ENCODE measurements at regions not wholly inside any gene's neighbourhood (a gene's known extent, or its start where the extent isn't known, plus 50 kb on each side); places are given as distances from the start of the nearest gene placed in this dataset.

GRCh38 chr2:81290846-81291245, 986.3 kb upstream of the LRRTM1 start:
- DNase-seq (ENCODE audit: low read depth, low spot score), result no peak
- TF ChIP-seq, protein P1, sequence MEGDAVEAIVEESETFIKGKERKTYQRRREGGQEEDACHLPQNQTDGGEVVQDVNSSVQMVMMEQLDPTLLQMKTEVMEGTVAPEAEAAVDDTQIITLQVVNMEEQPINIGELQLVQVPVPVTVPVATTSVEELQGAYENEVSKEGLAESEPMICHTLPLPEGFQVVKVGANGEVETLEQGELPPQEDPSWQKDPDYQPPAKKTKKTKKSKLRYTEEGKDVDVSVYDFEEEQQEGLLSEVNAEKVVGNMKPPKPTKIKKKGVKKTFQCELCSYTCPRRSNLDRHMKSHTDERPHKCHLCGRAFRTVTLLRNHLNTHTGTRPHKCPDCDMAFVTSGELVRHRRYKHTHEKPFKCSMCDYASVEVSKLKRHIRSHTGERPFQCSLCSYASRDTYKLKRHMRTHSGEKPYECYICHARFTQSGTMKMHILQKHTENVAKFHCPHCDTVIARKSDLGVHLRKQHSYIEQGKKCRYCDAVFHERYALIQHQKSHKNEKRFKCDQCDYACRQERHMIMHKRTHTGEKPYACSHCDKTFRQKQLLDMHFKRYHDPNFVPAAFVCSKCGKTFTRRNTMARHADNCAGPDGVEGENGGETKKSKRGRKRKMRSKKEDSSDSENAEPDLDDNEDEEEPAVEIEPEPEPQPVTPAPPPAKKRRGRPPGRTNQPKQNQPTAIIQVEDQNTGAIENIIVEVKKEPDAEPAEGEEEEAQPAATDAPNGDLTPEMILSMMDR (IDR thresholded peaks at IDR 0.05; ENCODE audit: low read depth, low read length), result no peak
- H3K4me3 ChIP-seq (ENCODE audit: low read depth, low read length), result no peak overlapping the region
- in situ Hi-C loops (cut with HindIII; ENCODE audit: low sequenced_read_pairs), result no loop called here

DNA sequence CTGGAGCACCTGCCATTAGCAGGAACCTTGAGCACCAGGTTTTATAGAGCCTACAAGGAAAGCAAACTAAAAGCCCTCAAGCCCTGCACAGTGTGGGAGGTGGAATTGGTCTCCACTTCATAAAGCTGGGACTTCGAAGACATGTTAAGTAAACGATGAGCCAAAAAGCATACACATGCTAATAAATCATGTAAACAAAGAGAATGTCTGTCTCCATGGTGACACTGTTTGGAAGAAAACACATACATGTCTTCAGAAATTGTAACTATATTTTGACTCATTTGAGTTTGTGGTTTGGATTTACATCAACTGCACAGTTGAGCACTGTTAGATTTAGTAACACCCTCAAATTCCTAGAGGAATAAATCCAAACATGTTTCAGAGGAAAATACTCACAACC, 978.5 kb upstream of the LRRTM1 start:
- no peak for DNase-seq (ENCODE audit: low read depth, low spot score)
- TF ChIP-seq, protein P1 (IDR thresholded peaks at IDR 0.05; ENCODE audit: low read depth, low read length), result no peak
- in situ Hi-C loops (cut with HindIII; ENCODE audit: low sequenced_read_pairs), result no loop called here
- no peak overlapping the region for H3K4me3 ChIP-seq (ENCODE audit: low read depth, low read length)

GRCh38 chr2:81282151-81282769, 977.7 kb upstream of the LRRTM1 start:
- TF ChIP-seq, protein P1 (IDR thresholded peaks at IDR 0.05; ENCODE audit: low read depth, low read length), result no peak
- in situ Hi-C loops (cut with HindIII; ENCODE audit: low sequenced_read_pairs), result no loop called here
- no peak for DNase-seq (ENCODE audit: low read depth, low spot score)
- no peak overlapping the region for H3K4me3 ChIP-seq (ENCODE audit: low read depth, low read length)

DNA sequence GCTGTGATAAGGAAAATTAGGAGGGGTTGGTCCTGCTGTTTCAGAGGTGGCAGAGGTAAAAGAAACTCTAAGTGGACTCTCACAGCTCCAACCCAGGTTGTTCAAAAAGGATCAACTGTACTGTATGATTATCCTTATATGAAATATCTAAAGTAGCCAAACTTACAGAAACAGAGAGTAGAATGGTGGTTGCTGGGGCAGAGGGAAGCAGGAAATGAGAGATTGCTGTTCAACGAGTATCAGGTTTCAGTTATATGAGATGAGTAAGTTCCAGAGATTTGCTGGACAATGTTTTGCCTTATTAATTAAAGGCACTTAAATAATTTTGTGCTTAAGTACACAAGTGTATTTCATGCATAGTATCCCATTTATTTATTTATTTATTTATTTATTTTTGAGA, 972.0 kb upstream of the LRRTM1 start:
- no peak overlapping the region for H3K4me3 ChIP-seq (ENCODE audit: low read depth, low read length)
- in situ Hi-C loops (cut with HindIII; ENCODE audit: low sequenced_read_pairs), result no loop called here
- TF ChIP-seq, protein P1 (IDR thresholded peaks at IDR 0.05; ENCODE audit: low read depth, low read length), result no peak
- DNase-seq (ENCODE audit: low read depth, low spot score), result no peak

DNA sequence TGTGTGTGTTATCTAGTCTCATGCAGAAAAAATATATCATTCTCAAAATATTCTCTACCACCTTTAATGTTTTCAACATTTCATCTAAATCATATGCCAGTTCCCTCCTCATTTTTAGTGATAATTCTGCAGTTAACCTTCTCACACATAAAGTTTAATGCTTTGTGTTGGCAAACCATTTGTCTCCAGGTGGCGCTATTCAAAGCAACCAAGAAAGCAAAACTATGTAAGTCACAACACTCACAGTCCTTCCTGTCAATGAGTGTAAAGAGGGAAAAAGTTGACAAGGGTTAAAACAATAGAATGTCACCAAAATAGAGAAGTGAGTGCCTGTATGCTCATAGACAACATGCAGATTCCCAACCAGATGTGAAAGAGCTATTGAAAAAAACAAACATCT, 961.6 kb upstream of the LRRTM1 start:
- TF ChIP-seq, protein P1 (IDR thresholded peaks at IDR 0.05; ENCODE audit: low read depth, low read length), result no peak
- in situ Hi-C loops (cut with HindIII; ENCODE audit: low sequenced_read_pairs), result no loop called here
- no peak overlapping the region for H3K4me3 ChIP-seq (ENCODE audit: low read depth, low read length)
- no peak for DNase-seq (ENCODE audit: low read depth, low spot score)

DNA sequence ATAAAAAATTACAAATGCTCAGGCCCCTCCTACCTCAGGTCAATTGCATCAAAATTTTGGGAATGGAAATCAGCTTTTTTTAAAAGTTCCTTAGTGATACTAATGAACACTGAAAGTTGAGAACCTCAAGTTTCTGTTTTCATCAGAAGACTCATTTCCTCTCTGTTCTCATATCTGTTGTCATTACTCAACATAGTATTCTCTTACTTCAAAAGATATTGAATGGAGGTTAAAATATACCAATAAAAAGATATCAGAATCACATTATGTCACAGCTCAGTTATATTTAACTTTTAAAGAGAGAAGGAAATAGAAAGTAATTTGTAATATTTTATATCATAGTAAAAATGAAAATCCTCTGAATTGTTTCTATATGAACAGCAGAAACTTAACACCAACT, 959.4 kb upstream of the LRRTM1 start:
- TF ChIP-seq, protein P1 (IDR thresholded peaks at IDR 0.05; ENCODE audit: low read depth, low read length), result no peak
- no peak overlapping the region for H3K4me3 ChIP-seq (ENCODE audit: low read depth, low read length)
- in situ Hi-C loops (cut with HindIII; ENCODE audit: low sequenced_read_pairs), result no loop called here
- no peak for DNase-seq (ENCODE audit: low read depth, low spot score)

DNA sequence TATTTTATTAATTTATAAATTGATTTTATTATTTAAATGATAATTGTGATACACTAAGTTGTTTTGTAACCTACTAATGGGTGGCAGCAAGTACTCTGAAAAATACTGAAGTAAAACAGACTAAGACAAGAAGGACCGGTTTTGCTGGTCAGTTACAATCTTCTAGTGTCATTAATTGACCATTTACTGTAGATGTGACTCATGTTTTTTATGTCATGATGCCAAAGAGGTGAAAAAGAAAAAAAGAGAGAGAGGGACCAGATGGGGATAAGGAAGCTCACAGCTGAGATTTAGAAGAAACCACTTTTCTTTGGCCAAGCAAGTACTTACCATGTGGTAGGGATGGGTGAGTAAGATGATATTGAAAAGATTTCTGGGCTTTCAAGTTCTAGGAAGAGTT, 955.8 kb upstream of the LRRTM1 start:
- no peak for DNase-seq (ENCODE audit: low read depth, low spot score)
- in situ Hi-C loops (cut with HindIII; ENCODE audit: low sequenced_read_pairs), result no loop called here
- TF ChIP-seq, protein P1 (IDR thresholded peaks at IDR 0.05; ENCODE audit: low read depth, low read length), result no peak
- H3K4me3 ChIP-seq (ENCODE audit: low read depth, low read length), result no peak overlapping the region

All from astrocyte of the spinal cord (primary cell).